ENCODE measurements at regions not wholly inside any gene's neighbourhood (a gene's known extent, or its start where the extent isn't known, plus 50 kb on each side); places are given as distances from the start of the nearest gene placed in this dataset.

DNA sequence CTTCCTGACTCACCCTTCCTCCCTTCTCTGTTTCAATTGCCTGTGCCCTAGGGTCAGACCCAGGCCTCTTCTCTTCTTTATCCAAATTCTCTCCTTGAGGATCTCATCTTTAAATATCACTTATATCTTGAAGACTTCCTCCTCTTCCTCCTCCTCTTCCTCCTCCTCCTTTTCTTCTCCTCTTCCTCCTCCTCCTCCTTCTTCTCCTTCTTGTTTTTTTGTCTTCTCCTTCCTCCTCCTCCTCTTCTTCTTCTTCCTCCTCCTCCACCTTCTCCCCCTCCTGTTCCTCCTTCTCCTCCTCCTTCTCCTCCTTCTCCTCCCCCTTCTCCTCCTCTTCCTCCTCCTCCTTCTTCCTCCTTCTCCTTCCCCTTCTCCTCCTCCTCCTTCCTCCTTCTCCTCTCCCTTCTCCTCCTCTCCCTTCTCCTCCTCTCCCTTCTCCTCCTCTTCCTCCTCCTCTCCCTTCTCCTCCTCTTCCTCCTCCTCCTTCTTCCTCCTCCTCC is 127.6 kb upstream of the AKIRIN2 start:
- TF ChIP-seq EZH2phosphoT487 (IDR thresholded peaks at IDR 0.05; ENCODE audit: insufficient read depth, low read depth) (no peak), EZH2 (IDR thresholded peaks at IDR 0.05; ENCODE audit: insufficient read depth, poor library complexity, severe bottlenecking) (no peak)

Measured in GM23248 (cell line).